Esophagus (tissue), 2 donors: ENCODE measurements at regions not wholly inside any gene's neighbourhood (a gene's known extent, or its start where the extent isn't known, plus 50 kb on each side); places are given as distances from the start of the nearest gene placed in this dataset.

Experiments used
- H3K27ac ChIP-seq, 2 donors: one replicate each; pipeline ENCODE4 v1.5.1; 2013; ENCODE audit warnings: low read depth in 2 of 2, mild to moderate bottlenecking in 2 of 2, inconsistent platforms in 1 of 2, low read length in 1 of 2, moderate library complexity in 1 of 2
- H3K27me3 ChIP-seq, 2 donors: one replicate each; pipeline ENCODE4 v1.6.1; 2013; ENCODE audit warnings: low read length in 2 of 2, control low read depth in 1 of 2, mild to moderate bottlenecking in 1 of 2; ENCODE audit not compliant: insufficient read depth in 2 of 2, control insufficient read depth in 1 of 2
- H3K36me3 ChIP-seq, 2 donors: one replicate each; pipeline ENCODE4 v1.6.1; 2013; ENCODE audit warnings: low read length in 1 of 2; ENCODE audit not compliant: control insufficient read depth in 2 of 2, insufficient read depth in 2 of 2
- H3K4me1 ChIP-seq, 2 donors: one replicate each; pipeline ENCODE4 v1.6.1; 2013; ENCODE audit warnings: low read length in 1 of 2; ENCODE audit not compliant: control insufficient read depth in 2 of 2, insufficient read depth in 2 of 2
- H3K4me3 ChIP-seq, 2 donors: one replicate each; pipeline ENCODE4 v1.5.1; 2013; ENCODE audit warnings: low read length in 2 of 2, mild to moderate bottlenecking in 2 of 2, low read depth in 1 of 2, moderate library complexity in 1 of 2
- H3K9me3 ChIP-seq, 2 donors: one replicate each; pipeline ENCODE4 v1.6.1; 2013; ENCODE audit warnings: mild to moderate bottlenecking in 2 of 2, low read depth in 1 of 2, low read length in 1 of 2, moderate library complexity in 1 of 2; ENCODE audit not compliant: control insufficient read depth in 2 of 2, insufficient read depth in 1 of 2
- WGBS, 2 donors: extraction: QIAGEN DNeasy Blood & Tissue Kit; methylation state at CpG; one replicate each; pipeline ENCODE4 v1.1.7; 2013; 5-methylcytosine and 5-hydroxymethylcytosine counted together
- donor health status: healthy with polysubstance abuse.
- donor health status: Bipolar disorder and iron deficiency.

GRCh38 chr16:64426131-64426666 is 695.7 kb downstream of the CDH11 start:
- no peaks in the 10 kb centered on the region for H3K9me3 ChIP-seq
- no peak overlapping the region for H3K4me3 ChIP-seq
- 87 to 93% methylated on average over 3 of the region's 3 CpGs for WGBS, 2 donors
- no peaks in the 10 kb centered on the region for H3K4me1 ChIP-seq
- H3K27ac ChIP-seq, result no peak overlapping the region
- H3K27me3 ChIP-seq, result no peaks in the 10 kb centered on the region
- no peaks in the 10 kb centered on the region for H3K36me3 ChIP-seq

- H3K27me3 ChIP-seq, result no peaks in the 10 kb centered on the region
- H3K27ac ChIP-seq, result no peak overlapping the region
- H3K4me3 ChIP-seq, result no peak overlapping the region
These were observed 696.5 kb downstream of the CDH11 start for GRCh38 chr16:64425381-64425780.

GRCh38 chr16:64422259-64422658 is 699.6 kb downstream of the CDH11 start:
- H3K27ac ChIP-seq, result no peak overlapping the region
- no peaks in the 10 kb centered on the region for H3K27me3 ChIP-seq
- no peaks in the 10 kb centered on the region for H3K36me3 ChIP-seq
- WGBS, 2 donors, result 82 to 85% methylated on average over 1 of the region's 1 CpG
- no peaks in the 10 kb centered on the region for H3K4me1 ChIP-seq
- no peak overlapping the region for H3K4me3 ChIP-seq
- no peaks in the 10 kb centered on the region for H3K9me3 ChIP-seq

More at GRCh38 chr16:64425381-64425780, 696.5 kb downstream of the CDH11 start:
- Histone ChIP-seq H3K36me3 (no peaks in the 10 kb centered on the region), H3K4me1 (no peaks in the 10 kb centered on the region), H3K9me3 (no peaks in the 10 kb centered on the region)

- Histone ChIP-seq H3K27ac (no peak overlapping the region), H3K27me3 (no peaks in the 10 kb centered on the region), H3K4me3 (no peak overlapping the region), H3K4me1 (no peaks in the 10 kb centered on the region), H3K9me3 (no peaks in the 10 kb centered on the region), H3K36me3 (no peaks in the 10 kb centered on the region)
- 60 to 61% methylated on average over 1 of the region's 1 CpG for WGBS, 2 donors
These were observed 700.3 kb downstream of the CDH11 start for GRCh38 chr16:64421515-64421914.

GRCh38 chr16:64419832-64420231 is 702.0 kb downstream of the CDH11 start:
- Histone ChIP-seq H3K4me3 (no peak overlapping the region), H3K27ac (no peak overlapping the region), H3K9me3 (no peaks in the 10 kb centered on the region), H3K4me1 (no peaks in the 10 kb centered on the region), H3K36me3 (no peaks in the 10 kb centered on the region), H3K27me3 (no peaks in the 10 kb centered on the region)
- 88 to 95% methylated on average over 4 of the region's 4 CpGs for WGBS, 2 donors

GRCh38 chr16:64417711-64418227 is 704.1 kb downstream of the CDH11 start:
- Histone ChIP-seq H3K27ac (no peak overlapping the region), H3K36me3 (no peaks in the 10 kb centered on the region), H3K4me3 (no peak overlapping the region), H3K4me1 (no peaks in the 10 kb centered on the region), H3K27me3 (no peaks in the 10 kb centered on the region), H3K9me3 (no peaks in the 10 kb centered on the region)
- 29 to 43% methylated on average over 1 of the region's 1 CpG for WGBS, 2 donors

GRCh38 chr16:64416216-64417005 is 705.5 kb downstream of the CDH11 start:
- Histone ChIP-seq H3K36me3 (no peaks in the 10 kb centered on the region), H3K27me3 (no peaks in the 10 kb centered on the region), H3K4me3 (peak overlapping the region in 1 of 2 donors; percentile 33), H3K9me3 (no peaks in the 10 kb centered on the region), H3K4me1 (no peaks in the 10 kb centered on the region), H3K27ac (no peak overlapping the region)
- WGBS, 2 donors, result 45 to 54% methylated on average over 5 of the region's 5 CpGs

- 51 to 56% methylated on average over 2 of the region's 2 CpGs for WGBS, 2 donors
- no peaks in the 10 kb centered on the region for H3K27me3 ChIP-seq
- no peaks in the 10 kb centered on the region for H3K36me3 ChIP-seq
- H3K27ac ChIP-seq, result no peak overlapping the region
- H3K9me3 ChIP-seq, result no peaks in the 10 kb centered on the region
- H3K4me3 ChIP-seq, result no peak overlapping the region
- H3K4me1 ChIP-seq, result no peaks in the 10 kb centered on the region
These were observed 709.1 kb downstream of the CDH11 start for GRCh38 chr16:64412578-64413280.

- no peaks in the 10 kb centered on the region for H3K27me3 ChIP-seq
- no peak overlapping the region for H3K27ac ChIP-seq
- no peaks in the 10 kb centered on the region for H3K9me3 ChIP-seq
- H3K36me3 ChIP-seq, result no peaks in the 10 kb centered on the region
- WGBS, 2 donors, result 71 to 82% methylated on average over 1 of the region's 1 CpG
- no peak overlapping the region for H3K4me3 ChIP-seq
- H3K4me1 ChIP-seq, result no peaks in the 10 kb centered on the region
These were observed 711.6 kb downstream of the CDH11 start for GRCh38 chr16:64410306-64410705.
